ENCODE measurements at regions not wholly inside any gene's neighbourhood (a gene's known extent, or its start where the extent isn't known, plus 50 kb on each side); places are given as distances from the start of the nearest gene placed in this dataset.

DNA sequence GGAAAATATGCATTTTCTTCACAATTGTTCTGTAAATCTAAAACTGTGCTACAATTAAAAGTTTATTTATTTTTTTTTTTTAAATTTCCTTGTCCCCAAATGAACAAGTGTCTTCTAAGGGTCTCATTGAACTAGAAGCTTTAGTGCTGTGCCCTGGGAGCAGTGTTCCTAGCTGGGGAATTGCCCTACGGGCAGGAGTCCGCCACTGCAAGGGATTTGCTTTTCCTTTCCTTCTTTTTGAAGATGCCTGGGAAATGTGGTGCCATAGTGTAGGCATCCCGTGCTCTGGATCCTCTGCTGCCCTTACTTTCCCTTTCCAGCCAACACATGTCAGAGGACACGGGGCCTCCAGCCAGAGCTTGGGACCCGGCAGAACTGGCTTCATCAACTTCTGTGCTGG lies 177.1 kb upstream of the CTBP2 start:
- H3K36me3 ChIP-seq (ENCODE audit: control insufficient read depth, insufficient read depth, low read length): no peaks in the 10 kb centered on the region
- peaks cover 7 to 27% of the 10 kb centered on the region in 2 donors for H3K27me3 Mint-ChIP-seq (ENCODE audit: low read depth in 2 of 2)
- H3K4me1 ChIP-seq (ENCODE audit: control insufficient read depth, insufficient read depth, low read length): no peaks in the 10 kb centered on the region
- H3K9me3 Mint-ChIP-seq: no peaks in the 10 kb centered on the region
- no peak overlapping the region for H3K27ac Mint-ChIP-seq
- H3K4me3 ChIP-seq (ENCODE audit: low read length): no peak overlapping the region
- WGBS (ENCODE audit: insufficient coverage): 75% methylated on average over 5 of the region's 5 CpGs
- no peak for TF ChIP-seq CTCF (IDR thresholded peaks at IDR 0.05)
- intact Hi-C loops (cut with micrococcal nuclease): no loop called here
- H3K27ac ChIP-seq (ENCODE audit: low read length): no peak overlapping the region
- H3K4me1 Mint-ChIP-seq: no peaks in the 10 kb centered on the region
- no peaks in the 10 kb centered on the region for H3K27me3 ChIP-seq (ENCODE audit: control insufficient read depth, insufficient read depth, low read length)
- H3K36me3 Mint-ChIP-seq: no peaks in the 10 kb centered on the region
- no peak for ATAC-seq
- H3K9me3 ChIP-seq (ENCODE audit: control insufficient read depth, insufficient read depth, low read length): no peaks in the 10 kb centered on the region
- DNase-seq: no peak
- H3K4me3 Mint-ChIP-seq: no peak overlapping the region

DNA sequence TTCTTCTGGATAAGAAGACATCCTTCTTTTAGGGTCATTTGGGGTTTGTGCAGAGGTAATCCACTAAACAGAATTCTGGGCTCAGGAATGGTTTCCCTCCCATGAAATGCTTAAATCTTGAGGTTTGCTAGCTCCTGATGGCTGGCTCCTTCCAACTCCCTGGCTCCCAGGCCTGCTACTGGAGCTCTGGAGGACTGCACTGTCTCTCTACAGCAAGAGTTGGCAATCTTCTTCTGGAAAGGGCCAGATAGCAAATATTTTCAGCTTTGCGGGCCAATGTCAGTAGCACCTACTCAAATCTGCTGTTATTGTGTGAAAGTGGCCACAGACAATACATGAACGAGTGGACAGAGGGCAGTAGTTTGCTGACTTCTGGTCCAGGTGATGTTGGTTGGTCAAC lies 174.2 kb upstream of the CTBP2 start:
- no peak for TF ChIP-seq CTCF (IDR thresholded peaks at IDR 0.05)
- Histone ChIP-seq H3K36me3 (ENCODE audit: control insufficient read depth, insufficient read depth, low read length) (no peaks in the 10 kb centered on the region), H3K27me3 (ENCODE audit: control insufficient read depth, insufficient read depth, low read length) (no peaks in the 10 kb centered on the region), H3K4me1 (ENCODE audit: control insufficient read depth, insufficient read depth, low read length) (no peaks in the 10 kb centered on the region), H3K9me3 (ENCODE audit: control insufficient read depth, insufficient read depth, low read length) (no peaks in the 10 kb centered on the region), H3K27ac (ENCODE audit: low read length) (no peak overlapping the region), H3K4me3 (ENCODE audit: low read length) (no peak overlapping the region)
- Mint-ChIP-seq H3K27ac (no peak overlapping the region), H3K36me3 (no peaks in the 10 kb centered on the region), H3K9me3 (no peaks in the 10 kb centered on the region), H3K27me3 (ENCODE audit: low read depth in 2 of 2) (peaks cover 9 to 15% of the 10 kb centered on the region in 2 donors), H3K4me3 (no peak overlapping the region), H3K4me1 (no peaks in the 10 kb centered on the region)
- DNase-seq (no peak), ATAC-seq (no peak)
- WGBS (ENCODE audit: insufficient coverage): 83% methylated on average over 2 of the region's 2 CpGs
- intact Hi-C loops (cut with micrococcal nuclease): no loop called here

DNA sequence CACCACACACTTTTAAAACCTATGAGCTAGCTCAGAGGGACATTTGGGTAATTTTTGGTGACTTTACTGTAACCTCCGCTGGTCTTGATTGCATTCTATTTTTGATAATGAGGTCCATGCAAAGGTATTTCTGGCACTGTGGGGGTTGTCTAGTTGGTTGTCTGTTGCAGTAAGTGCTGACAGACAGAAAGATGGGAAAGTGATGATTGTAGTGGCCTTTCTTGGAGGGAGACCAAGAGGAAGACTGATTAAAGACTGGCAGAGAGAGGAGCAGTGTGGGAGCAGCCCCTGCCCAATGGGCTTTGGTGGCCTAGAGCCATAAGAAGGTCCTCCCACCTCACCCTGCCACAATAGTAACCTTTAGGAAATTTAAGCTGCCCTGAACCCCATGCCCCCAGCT lies 173.4 kb upstream of the CTBP2 start:
- Histone ChIP-seq H3K9me3 (ENCODE audit: control insufficient read depth, insufficient read depth, low read length) (no peaks in the 10 kb centered on the region), H3K27ac (ENCODE audit: low read length) (no peak overlapping the region), H3K36me3 (ENCODE audit: control insufficient read depth, insufficient read depth, low read length) (no peaks in the 10 kb centered on the region), H3K27me3 (ENCODE audit: control insufficient read depth, insufficient read depth, low read length) (no peaks in the 10 kb centered on the region), H3K4me3 (ENCODE audit: low read length) (no peak overlapping the region), H3K4me1 (ENCODE audit: control insufficient read depth, insufficient read depth, low read length) (no peaks in the 10 kb centered on the region)
- Mint-ChIP-seq H3K27ac (no peak overlapping the region), H3K36me3 (no peaks in the 10 kb centered on the region), H3K4me3 (no peak overlapping the region), H3K9me3 (no peaks in the 10 kb centered on the region), H3K27me3 (ENCODE audit: low read depth in 2 of 2) (peaks cover under 1 to 15% of the 10 kb centered on the region in 2 donors), H3K4me1 (no peaks in the 10 kb centered on the region)
- WGBS (ENCODE audit: insufficient coverage): 100% methylated on average over 1 of the region's 1 CpG
- intact Hi-C loops (cut with micrococcal nuclease): no loop called here
- DNase-seq: no peak
- ATAC-seq: no peak
- no peak for TF ChIP-seq CTCF (IDR thresholded peaks at IDR 0.05)

DNA sequence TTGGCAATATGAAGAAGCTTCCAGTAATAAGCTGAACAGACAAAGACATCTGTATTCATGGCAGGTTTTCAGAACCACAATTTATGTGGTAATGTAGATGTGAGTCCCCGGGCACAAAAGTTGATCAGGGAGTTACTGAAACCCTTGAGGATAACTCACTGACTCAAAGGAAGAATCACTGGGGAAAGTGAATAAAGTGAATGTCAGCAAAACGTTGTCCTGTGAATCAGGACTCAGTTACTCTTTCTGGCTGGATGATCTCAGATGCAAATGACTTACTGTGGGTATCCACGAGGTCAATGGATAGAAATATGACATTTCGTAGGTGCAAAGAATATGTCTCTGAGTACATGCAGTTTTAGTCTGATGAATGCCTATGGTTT lies 172.8 kb upstream of the CTBP2 start:
- no peak for TF ChIP-seq CTCF (IDR thresholded peaks at IDR 0.05)
- H3K27me3 Mint-ChIP-seq (ENCODE audit: low read depth in 2 of 2): peaks cover 4 to 15% of the 10 kb centered on the region in 2 donors
- Histone ChIP-seq H3K36me3 (ENCODE audit: control insufficient read depth, insufficient read depth, low read length) (no peaks in the 10 kb centered on the region), H3K27me3 (ENCODE audit: control insufficient read depth, insufficient read depth, low read length) (no peaks in the 10 kb centered on the region), H3K4me1 (ENCODE audit: control insufficient read depth, insufficient read depth, low read length) (no peaks in the 10 kb centered on the region), H3K9me3 (ENCODE audit: control insufficient read depth, insufficient read depth, low read length) (no peaks in the 10 kb centered on the region), H3K27ac (ENCODE audit: low read length) (no peak overlapping the region), H3K4me3 (ENCODE audit: low read length) (no peak overlapping the region)
- H3K27ac Mint-ChIP-seq: no peak overlapping the region
- WGBS (ENCODE audit: insufficient coverage): 75% methylated on average over 4 of the region's 4 CpGs
- DNase-seq (no peak), ATAC-seq (no peak)
- H3K4me3 Mint-ChIP-seq: no peak overlapping the region
- H3K9me3 Mint-ChIP-seq: no peaks in the 10 kb centered on the region
- no peaks in the 10 kb centered on the region for H3K4me1 Mint-ChIP-seq
- intact Hi-C loops (cut with micrococcal nuclease): no loop called here
- no peaks in the 10 kb centered on the region for H3K36me3 Mint-ChIP-seq
